Activated gamma-delta T cell treated with anti-CD3 and anti-CD28 coated beads, Interleukin-2, amount 50 U/mL, for 16 hours (primary cell): ENCODE measurements at regions not wholly inside any gene's neighbourhood (a gene's known extent, or its start where the extent isn't known, plus 50 kb on each side); places are given as distances from the start of the nearest gene placed in this dataset.
"Not testable (repeated sequence)": the region's sequence is repeated elsewhere in the genome, so short reads cannot be mapped to it uniquely, and the experiment has no call there.

Source experiments
- DNase-seq: peaks from one replicate; pipeline ENCODE4 v3.0.0-alpha.2; 2020; ENCODE audit warnings: low read depth

DNA sequence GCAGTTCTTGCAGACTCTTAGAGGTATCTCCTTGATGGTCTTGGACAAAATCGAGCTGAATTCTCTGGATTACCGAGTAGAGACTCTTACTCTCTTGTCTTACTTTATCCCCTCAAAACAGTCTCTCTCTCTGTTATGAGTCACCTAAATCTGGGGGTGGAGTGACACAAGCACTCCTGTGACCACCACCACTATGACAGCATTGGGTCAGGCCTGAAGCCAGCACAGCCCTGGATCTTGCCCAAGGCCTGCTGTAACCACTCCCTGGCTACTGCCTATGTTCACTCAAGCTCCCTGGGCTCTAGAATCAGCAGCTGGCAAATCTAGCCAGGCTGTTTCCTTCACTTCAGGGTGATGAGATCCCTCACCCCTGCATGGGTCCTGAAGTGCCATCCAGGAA is 662.5 kb downstream of the LUZP2 start:
- DNase-seq, result no peak

GRCh38 chr11:25163421-25163820 is 666.6 kb downstream of the LUZP2 start:
- no peak for DNase-seq

DNA sequence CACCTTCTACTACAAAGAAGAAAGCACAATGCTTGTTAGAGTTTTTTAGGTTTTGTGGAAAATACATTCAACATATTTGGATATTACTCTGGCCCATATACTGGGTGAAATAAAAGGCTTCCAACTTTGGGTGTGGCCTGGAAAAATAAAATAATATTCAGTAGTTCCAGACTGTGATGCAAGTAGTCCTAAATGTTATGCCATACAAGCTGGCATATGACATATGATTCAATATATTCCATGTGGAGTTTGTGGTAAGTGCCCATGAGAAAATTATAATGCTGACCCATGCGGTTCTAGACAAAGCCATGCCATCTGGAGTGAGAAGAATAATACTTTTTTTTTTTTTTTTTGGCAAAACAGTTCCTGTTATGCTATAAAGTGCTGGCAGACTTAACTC is 683.3 kb downstream of the LUZP2 start:
- no peak for DNase-seq

- no peak for DNase-seq
Measured at GRCh38 chr11:25183411-25183810, 686.6 kb downstream of the LUZP2 start.

- DNase-seq, result no peak
Measured at GRCh38 chr11:25197515-25197914, 700.7 kb downstream of the LUZP2 start.

- DNase-seq, result no peak
Measured at GRCh38 chr11:25198704-25199103, 701.9 kb downstream of the LUZP2 start.

DNA sequence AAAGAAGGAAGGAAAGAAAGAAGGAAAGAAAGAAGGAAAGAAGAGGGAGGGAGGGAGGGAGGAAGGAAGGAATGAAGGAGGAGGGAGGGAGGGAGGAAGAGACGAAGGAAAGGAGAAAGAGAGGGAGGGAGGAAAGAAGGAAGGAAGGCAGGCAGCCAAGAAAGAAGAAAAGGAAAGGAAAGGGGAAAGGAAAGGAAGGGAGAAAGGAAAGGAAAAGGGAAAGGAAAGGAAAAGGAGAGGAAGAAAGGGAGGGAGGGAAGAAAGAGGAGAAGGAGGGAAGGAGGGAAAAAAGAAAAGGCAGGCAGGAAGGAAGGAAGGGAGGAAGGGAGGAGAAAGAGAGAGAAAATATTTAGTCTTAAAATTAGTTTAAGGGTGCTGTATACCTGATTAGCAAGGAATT is 704.1 kb downstream of the LUZP2 start:
- DNase-seq, result no peak

- no peak for DNase-seq
Measured at GRCh38 chr11:25206762-25207161, 709.9 kb downstream of the LUZP2 start.

DNA sequence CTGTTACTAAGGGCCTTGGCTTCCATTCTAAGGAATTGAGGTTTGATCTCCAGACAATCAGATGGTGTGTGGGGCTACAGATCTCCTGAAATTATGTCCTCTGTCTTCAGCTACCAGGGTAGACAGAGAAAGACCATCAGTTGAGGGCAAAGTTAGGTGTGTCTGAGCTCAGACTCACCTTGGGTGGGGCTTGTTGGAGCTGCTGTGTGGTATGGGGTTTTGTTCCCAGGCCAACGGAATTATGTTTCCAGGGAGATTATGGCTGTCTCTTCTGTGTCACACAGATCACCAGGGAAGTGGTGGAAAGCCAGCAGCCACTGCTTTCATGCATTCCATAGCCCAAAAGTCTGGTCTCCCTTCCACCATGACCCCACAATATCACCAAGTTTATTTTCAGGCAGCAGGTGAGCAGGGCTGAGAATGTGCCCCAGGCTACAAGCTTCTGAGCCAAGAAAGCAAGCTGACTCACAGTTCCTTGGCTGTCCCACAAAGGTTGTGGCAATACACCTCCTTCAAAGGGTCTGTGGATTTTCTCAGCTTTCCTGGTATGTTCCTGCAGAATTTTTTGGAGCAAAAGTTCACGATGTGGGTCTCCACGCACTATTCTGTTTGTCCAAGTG is 714.9 kb downstream of the LUZP2 start:
- DNase-seq, result no peak

DNA sequence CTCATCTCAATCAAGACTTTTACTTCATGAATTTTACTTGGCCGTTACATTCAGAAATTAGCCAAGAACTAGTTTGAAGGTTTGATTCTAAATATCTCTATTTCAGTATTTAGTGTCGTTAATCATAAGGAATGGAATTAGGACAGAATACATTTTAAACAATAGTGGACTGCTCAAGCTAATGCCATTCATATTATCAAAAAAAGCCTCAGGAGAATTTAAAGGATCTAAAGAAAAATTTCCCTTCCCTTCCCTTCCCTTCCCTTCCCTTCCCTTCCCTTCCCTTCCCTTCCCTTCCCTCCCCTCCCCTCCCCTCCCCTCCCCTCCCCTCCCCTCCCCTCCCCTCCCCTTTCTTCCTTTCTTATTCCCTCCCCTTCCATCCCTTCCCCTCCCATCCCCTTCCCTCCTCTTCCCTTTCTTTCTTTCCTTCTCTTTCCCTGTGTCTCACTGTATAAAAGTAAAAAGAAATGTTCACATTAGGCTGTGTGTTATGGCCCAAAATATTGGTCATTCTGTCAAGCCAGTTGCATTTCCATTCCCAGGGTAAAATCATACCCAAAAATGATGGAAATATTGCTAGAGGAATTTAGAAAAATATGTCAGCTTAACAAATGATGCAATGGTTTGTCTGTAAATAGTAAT is 717.8 kb downstream of the LUZP2 start:
- DNase-seq, result no peak

DNA sequence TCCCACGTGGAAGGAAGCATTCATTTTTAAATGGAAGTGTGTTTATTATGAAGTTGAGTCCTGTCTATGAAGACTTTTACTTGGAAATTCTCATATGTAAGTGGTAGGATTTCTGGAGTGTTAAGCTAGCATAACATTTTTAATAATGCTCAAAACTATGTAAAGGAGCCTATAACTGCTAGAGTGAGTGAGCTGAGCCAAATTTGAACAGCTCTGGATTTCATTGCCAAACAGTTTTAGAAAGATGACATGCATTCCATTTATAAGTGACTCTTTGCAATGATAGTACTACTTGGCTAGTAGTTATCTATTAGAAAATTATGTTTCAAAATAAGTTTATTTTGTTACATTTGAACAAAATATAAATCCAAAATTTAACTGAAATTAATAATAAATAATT is 721.2 kb downstream of the LUZP2 start:
- DNase-seq, result no peak

DNA sequence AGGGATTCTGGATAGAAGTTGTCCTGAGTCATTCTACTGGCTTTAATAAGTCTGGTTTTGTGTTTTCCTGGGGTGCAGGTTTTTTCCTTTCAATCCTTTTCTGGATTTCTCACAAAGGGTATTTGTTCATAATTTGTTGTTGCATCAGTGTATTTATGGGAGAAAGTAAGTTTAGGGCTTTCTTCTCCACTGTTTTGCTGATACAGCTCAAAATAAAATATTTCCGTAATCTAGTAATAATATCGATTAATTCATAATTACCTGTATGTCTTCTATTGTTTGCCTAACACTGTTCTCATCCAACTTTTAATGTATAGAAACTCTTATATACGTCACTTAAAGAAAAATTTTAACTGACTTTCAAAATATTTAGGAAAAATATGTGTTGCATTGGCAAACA is 728.2 kb downstream of the LUZP2 start:
- no peak for DNase-seq

GRCh38 chr11:25242928-25243327 is 746.1 kb downstream of the LUZP2 start:
- DNase-seq, result no peak

- DNase-seq, result no peak
Measured at GRCh38 chr11:25244126-25244525, 747.3 kb downstream of the LUZP2 start.

- DNase-seq, result no peak
Measured at GRCh38 chr11:25247336-25247735, 750.5 kb downstream of the LUZP2 start.

GRCh38 chr11:25252854-25253253 is 756.0 kb downstream of the LUZP2 start:
- no peak for DNase-seq

- DNase-seq, result not testable (repeated sequence)
Measured at GRCh38 chr11:25263861-25264260, 767.0 kb downstream of the LUZP2 start.

DNA sequence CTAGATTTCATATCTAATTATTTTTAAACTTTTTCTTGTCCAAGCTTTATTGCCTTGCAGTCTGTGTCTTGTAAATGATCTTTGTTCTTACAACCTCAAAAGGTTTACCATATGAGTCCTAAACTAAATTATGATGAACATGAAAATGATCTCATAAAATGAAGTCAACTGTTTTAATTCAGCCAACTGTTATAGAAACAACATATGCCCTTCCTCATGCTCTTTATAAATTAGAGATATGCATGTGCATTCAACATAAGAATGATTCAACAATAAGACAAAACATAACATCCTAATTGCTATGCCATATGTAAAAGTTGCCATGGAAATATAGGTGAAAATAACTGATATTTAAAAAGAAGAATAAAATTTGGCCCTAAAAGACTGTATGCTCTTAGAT is 774.4 kb downstream of the LUZP2 start:
- DNase-seq, result no peak

DNA sequence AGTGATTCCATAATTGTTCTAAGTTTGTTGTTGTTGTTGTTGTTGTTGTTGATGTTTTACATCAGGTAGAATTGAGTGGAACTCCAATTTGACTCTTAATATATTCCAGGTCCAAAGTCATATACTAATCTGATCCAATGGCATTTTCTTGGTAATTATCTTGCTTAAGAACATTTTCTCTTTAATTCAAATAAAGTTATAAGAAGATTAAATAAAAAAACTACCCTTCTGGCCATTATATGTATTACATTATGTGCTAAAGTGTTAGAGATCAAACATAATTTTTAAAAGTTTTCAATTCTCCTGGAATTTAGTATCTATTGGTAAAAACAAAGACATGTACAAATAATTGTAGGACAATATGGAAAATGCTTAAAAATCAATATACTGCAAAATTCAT is 775.4 kb downstream of the LUZP2 start:
- no peak for DNase-seq

DNA sequence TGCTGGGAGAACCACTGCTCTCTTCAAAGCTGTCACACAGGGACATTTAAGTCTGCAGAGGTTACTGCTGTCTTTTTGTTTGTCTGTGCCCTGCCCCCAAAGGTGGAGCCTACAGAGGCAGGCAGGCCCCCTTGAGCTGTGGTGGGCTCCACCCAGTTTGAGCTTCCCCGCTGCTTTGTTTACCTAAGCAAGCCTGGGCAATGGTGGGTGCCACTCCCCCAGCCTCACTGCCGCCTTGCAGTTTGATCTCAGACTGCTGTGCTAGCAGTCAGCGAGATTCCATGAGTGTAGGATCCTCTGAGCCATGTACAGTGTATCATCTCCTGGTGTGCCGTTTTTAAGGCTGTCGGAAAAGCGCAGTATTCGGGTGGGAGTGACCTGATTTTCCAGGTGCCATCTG is 784.0 kb downstream of the LUZP2 start:
- DNase-seq, result not testable (repeated sequence)

DNA sequence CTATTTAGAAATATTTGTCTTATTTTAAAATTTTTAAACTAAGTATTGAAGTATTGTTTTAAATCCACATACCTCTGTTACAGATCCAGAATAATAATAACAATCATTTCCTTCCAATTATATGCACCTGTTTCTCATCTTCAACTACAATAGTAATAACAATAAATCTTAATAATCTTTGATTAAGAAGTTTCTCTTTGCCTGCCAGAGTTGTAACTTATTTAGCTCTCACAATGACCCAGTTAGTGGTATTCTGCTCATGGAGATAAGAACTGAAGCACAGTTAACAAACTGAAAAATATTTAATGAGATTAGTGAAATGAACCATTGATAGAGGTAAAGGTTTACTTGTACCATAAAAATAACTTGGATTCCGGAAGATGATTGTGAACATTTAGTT is 796.3 kb downstream of the LUZP2 start:
- DNase-seq, result no peak

DNA sequence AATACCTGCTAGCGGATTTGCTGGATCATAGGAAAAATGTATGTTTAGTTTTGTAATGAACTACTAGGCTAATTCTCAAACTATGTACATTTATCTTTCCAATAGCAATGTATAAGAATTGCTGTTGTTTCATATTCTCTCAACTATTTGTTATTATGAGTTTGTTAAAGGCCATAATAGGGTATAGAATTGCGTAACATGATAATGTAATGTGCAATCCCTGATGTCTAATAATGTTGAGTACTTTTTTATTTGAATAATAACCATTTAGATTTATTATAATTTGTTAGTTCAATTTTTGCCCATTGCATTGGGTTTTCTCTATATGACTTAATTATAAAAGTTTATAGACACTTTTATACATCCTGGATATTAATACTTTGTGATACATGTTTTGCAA is 801.6 kb downstream of the LUZP2 start:
- DNase-seq, result no peak

- no peak for DNase-seq
Measured at GRCh38 chr11:25309818-25310217, 813.0 kb downstream of the LUZP2 start.

DNA sequence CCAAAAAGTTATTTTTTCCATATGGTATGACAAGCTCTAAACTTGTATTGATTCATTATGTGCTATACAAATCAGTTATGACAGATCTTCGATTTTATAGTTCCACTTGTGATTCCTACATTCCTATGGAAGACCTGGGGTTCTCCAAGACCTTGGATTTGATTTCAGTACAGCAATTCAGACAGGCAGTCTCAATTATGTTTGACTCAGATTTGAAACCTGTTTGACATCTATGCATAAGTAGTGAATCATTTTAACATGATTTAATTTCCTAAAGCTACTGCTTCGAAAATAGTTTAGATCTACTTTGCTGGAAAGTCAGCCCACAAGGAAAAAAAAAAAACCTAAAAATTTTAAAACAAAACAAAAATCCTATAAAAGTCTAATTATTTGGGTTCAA is 820.4 kb downstream of the LUZP2 start:
- no peak for DNase-seq
